PC-3 (cell line): ENCODE measurements at regions not wholly inside any gene's neighbourhood (a gene's known extent, or its start where the extent isn't known, plus 50 kb on each side); places are given as distances from the start of the nearest gene placed in this dataset.

Source experiments
- ATAC-seq: fragments of 200-7000 bp; cut with Tn5 transposase; 2 replicates; pipeline ENCODE4 v1.9.1; 2020; ENCODE audit warnings: mild to moderate bottlenecking, moderate library complexity
- BruUV-seq: library from RNA; stranded (reverse); fragments of 400-500 nt; replicated peaks from 2 replicates; lab custom pipeline; 2021; lab: Mats Ljungman, UMichigan
- CTCF ChIA-PET: fragments of 300-600 bp; sonication (Branson Sonifier 250); formaldehyde crosslinking; loops from one replicate; lab custom pipeline; 2022; ENCODE audit warnings: antibody characterized with exemption; lab: Charles Lee
- POLR2A ChIA-PET: fragments of 300-600 bp; sonication (Branson Sonifier 250); formaldehyde crosslinking; loops from one replicate; lab custom pipeline; 2022; ENCODE audit warnings: antibody characterized with exemption; ENCODE audit not compliant: unreplicated experiment; lab: Charles Lee
- DNase-seq: peaks from one replicate; pipeline ENCODE4 v3.0.0-alpha.2; 2015
- H2AFZ ChIP-seq: fragments of 300-600 bp; sonication (generic); 2 replicates; pipeline ENCODE4 v1.6.0; 2016; ENCODE audit warnings: antibody characterized with exemption, low read length
- H3F3A ChIP-seq: fragments of 300-600 bp; sonication (generic); one replicate; pipeline ENCODE4 v1.6.0; 2017; ENCODE audit warnings: antibody characterized with exemption, low read length, control low read depth, mild to moderate bottlenecking; ENCODE audit not compliant: unreplicated experiment
- H3K27ac ChIP-seq: fragments of 300-600 bp; sonication (generic); 2 replicates; pipeline ENCODE4 v1.5.1; 2016; ENCODE audit warnings: mild to moderate bottlenecking, low read length
- H3K27me3 ChIP-seq: fragments of 300-600 bp; sonication (generic); 2 replicates; pipeline ENCODE4 v1.6.1; 2016; ENCODE audit warnings: low read length, mixed read lengths
- H3K36me3 ChIP-seq: fragments of 300-600 bp; sonication (generic); 2 replicates; pipeline ENCODE4 v1.6.1; 2016; ENCODE audit warnings: low read depth, mixed run types, low read length, mixed read lengths
- H3K4me1 ChIP-seq: fragments of 300-600 bp; sonication (generic); 2 replicates; pipeline ENCODE4 v1.5.1; 2016; ENCODE audit warnings: low read length; ENCODE audit not compliant: insufficient read depth
- H3K4me2 ChIP-seq: fragments of 300-600 bp; sonication (generic); 2 replicates; pipeline ENCODE4 v1.6.0; 2016; ENCODE audit warnings: low read length
- H3K4me3 ChIP-seq: fragments of 300-600 bp; sonication (generic); 2 replicates; pipeline ENCODE4 v1.5.1; 2016; ENCODE audit warnings: mild to moderate bottlenecking, low read length, mixed read lengths
- H3K79me2 ChIP-seq: fragments of 300-600 bp; sonication (generic); 2 replicates; pipeline ENCODE4 v1.6.1; 2017; ENCODE audit warnings: low read length, mixed read lengths
- H3K9ac ChIP-seq: fragments of 300-600 bp; sonication (generic); 2 replicates; pipeline ENCODE4 v1.6.0; 2016; ENCODE audit warnings: mild to moderate bottlenecking, low read length
- H3K9me2 ChIP-seq: fragments of 300-600 bp; sonication (generic); replicated peaks from 2 replicates; pipeline ENCODE4 v1.6.1; 2016; ENCODE audit warnings: mixed run types, low read length, mixed read lengths
- H3K9me3 ChIP-seq: fragments of 300-600 bp; sonication (generic); 2 replicates; pipeline ENCODE4 v1.6.1; 2016; ENCODE audit warnings: low read length, mixed read lengths
- H4K20me1 ChIP-seq: fragments of 300-600 bp; sonication (generic); 2 replicates; pipeline ENCODE4 v1.6.1; 2016; ENCODE audit warnings: low read length, mixed read lengths
- EZH2 ChIP-seq: fragments of 300-600 bp; sonication (generic); IDR thresholded peaks from one replicate; pipeline ENCODE4 v1.6.1; 2017; ENCODE audit warnings: antibody characterized with exemption, mild to moderate bottlenecking, low read length; ENCODE audit not compliant: unreplicated experiment
- EZH2phosphoT487 ChIP-seq: fragments of 300-600 bp; sonication (generic); IDR thresholded peaks from 2 replicates; pipeline ENCODE4 v1.6.1; 2018; ENCODE audit warnings: mild to moderate bottlenecking, antibody characterized with exemption, low read length, borderline replicate concordance
- intact Hi-C: fragments of 100-400 bp; cut with micrococcal nuclease; formaldehyde crosslinking; loops from 2 replicates; pipeline ENCODE4 v1.9.0; 2023
- TF ChIP-seq, protein P1 (sequence below): fragments of 300-600 bp; sonication (generic); conservative IDR thresholded peaks from 2 replicates; pipeline ENCODE4 v1.5.1; 2017; ENCODE audit warnings: antibody characterized with exemption, low read depth, mild to moderate bottlenecking, low read length

DNA sequence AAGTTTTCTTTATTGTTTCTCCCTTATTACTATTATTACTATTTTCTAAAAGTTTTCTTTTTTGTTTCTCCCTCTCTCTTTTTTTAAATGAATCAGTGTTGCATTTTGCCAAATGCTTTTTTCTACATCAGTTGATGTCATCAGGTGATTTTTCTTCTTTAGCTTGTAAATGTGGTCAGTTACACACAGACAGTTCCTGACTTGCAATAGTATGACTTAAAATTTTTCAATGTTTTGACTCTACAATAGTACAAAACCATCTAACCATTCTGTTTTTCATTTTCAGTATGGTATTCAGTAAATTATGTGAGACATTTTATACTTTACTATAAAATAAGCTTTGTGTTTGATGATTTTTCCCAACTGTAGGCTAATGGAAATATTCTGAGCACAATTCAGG, 443.0 kb downstream of the GADD45G start:
- Histone ChIP-seq H3K9me3 (no peaks in the 10 kb centered on the region), H3K27me3 (no peaks in the 10 kb centered on the region), H3K9ac (no peak overlapping the region), H3K4me3 (no peak overlapping the region), H3K9me2 (no peaks in the 10 kb centered on the region), H3K36me3 (no peaks in the 10 kb centered on the region), H3K27ac (no peak overlapping the region), H4K20me1 (no peaks in the 10 kb centered on the region), H2AFZ (no peak overlapping the region), H3K4me2 (no peak overlapping the region), H3K79me2 (no peaks in the 10 kb centered on the region), H3K4me1 (peaks cover 18% of the 10 kb centered on the region), H3F3A (no peaks in the 10 kb centered on the region)
- ChIA-PET CTCF (no interaction called here), POLR2A (no interaction called here)
- no peak for ATAC-seq
- intact Hi-C loops: no loop called here
- TF ChIP-seq, protein P1, sequence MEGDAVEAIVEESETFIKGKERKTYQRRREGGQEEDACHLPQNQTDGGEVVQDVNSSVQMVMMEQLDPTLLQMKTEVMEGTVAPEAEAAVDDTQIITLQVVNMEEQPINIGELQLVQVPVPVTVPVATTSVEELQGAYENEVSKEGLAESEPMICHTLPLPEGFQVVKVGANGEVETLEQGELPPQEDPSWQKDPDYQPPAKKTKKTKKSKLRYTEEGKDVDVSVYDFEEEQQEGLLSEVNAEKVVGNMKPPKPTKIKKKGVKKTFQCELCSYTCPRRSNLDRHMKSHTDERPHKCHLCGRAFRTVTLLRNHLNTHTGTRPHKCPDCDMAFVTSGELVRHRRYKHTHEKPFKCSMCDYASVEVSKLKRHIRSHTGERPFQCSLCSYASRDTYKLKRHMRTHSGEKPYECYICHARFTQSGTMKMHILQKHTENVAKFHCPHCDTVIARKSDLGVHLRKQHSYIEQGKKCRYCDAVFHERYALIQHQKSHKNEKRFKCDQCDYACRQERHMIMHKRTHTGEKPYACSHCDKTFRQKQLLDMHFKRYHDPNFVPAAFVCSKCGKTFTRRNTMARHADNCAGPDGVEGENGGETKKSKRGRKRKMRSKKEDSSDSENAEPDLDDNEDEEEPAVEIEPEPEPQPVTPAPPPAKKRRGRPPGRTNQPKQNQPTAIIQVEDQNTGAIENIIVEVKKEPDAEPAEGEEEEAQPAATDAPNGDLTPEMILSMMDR: no peak
- no peak for TF ChIP-seq EZH2
- no peak for TF ChIP-seq EZH2phosphoT487
- no peak for DNase-seq
- no TSS peak for BruUV-seq

DNA sequence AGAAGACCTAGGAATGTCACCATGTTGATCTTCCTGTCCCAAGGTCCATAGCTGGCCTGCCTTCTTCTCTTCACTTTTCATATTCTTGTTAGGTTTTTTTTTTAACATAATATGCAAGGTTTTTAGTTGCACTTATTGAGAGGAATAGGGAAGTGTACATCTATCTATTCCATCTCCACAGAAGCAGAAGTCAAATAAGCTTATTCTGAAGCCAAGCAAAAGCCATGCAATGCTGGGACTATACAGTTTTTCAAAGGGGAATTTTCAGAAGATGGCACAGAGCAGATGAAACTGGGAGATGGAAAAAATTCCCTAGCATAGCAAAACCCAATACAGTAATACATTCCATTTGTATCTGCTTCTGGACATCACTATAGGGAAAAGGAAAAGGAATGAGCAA, 447.6 kb downstream of the GADD45G start:
- Histone ChIP-seq H3K9me3 (no peaks in the 10 kb centered on the region), H3K4me1 (no peaks in the 10 kb centered on the region), H3K4me3 (no peak overlapping the region), H3F3A (no peaks in the 10 kb centered on the region), H3K36me3 (no peaks in the 10 kb centered on the region), H3K27me3 (no peaks in the 10 kb centered on the region), H3K79me2 (no peaks in the 10 kb centered on the region), H3K4me2 (no peak overlapping the region), H4K20me1 (no peaks in the 10 kb centered on the region), H3K9ac (no peak overlapping the region), H2AFZ (no peak overlapping the region), H3K9me2 (no peaks in the 10 kb centered on the region), H3K27ac (no peak overlapping the region)
- intact Hi-C loops: no loop called here
- DNase-seq (no peak), ATAC-seq (no peak)
- BruUV-seq: no TSS peak
- ChIA-PET CTCF (no interaction called here), POLR2A (no interaction called here)
- TF ChIP-seq EZH2 (no peak), EZH2phosphoT487 (no peak)
- TF ChIP-seq, protein P1: no peak

DNA sequence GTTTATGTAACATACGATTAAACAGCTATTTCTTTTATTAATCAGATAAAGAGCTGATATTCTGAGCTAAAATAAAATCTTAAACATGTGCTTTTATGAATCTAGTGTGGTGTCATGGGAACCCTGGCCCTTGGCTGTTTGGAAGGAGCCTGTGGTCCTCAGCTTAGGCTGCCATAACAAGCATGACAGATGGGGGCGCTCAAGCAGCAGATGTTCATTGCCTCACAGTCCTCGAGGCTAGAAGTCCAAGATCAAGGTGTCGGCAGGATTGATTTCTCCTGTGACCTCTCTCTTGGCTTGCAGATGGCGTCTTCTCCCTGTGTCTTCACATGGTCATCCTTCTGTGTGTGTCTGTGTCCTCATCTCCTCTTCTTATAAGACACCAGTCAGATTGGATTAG, 448.2 kb downstream of the GADD45G start:
- CTCF ChIA-PET: no interaction called here
- peak; percentile 9 for DNase-seq

More for the DNA sequence above, 448.2 kb downstream of the GADD45G start:
- Histone ChIP-seq H4K20me1 (no peaks in the 10 kb centered on the region), H3K36me3 (no peaks in the 10 kb centered on the region), H3K27me3 (no peaks in the 10 kb centered on the region), H3K9ac (no peak overlapping the region), H3K9me2 (no peaks in the 10 kb centered on the region), H2AFZ (no peak overlapping the region), H3F3A (no peaks in the 10 kb centered on the region), H3K4me2 (no peak overlapping the region), H3K4me1 (no peaks in the 10 kb centered on the region), H3K9me3 (no peaks in the 10 kb centered on the region), H3K27ac (no peak overlapping the region), H3K79me2 (no peaks in the 10 kb centered on the region), H3K4me3 (no peak overlapping the region)
- POLR2A ChIA-PET: no interaction called here
- ATAC-seq: no peak
- TF ChIP-seq EZH2phosphoT487: no peak
- TF ChIP-seq, protein P1: no peak; the same call in 1 of the 2 replicates
- intact Hi-C loops: no loop called here
- BruUV-seq: no TSS peak
